ENCODE measurements at regions not wholly inside any gene's neighbourhood (a gene's known extent, or its start where the extent isn't known, plus 50 kb on each side); places are given as distances from the start of the nearest gene placed in this dataset.

- Histone ChIP-seq H2AFZ (ENCODE audit: low read depth, low read length) (no peak overlapping the region), H3K9me2 (ENCODE audit: insufficient read depth, low read length) (no peaks in the 10 kb centered on the region), H3F3A (ENCODE audit: insufficient read depth, low read length, poor library complexity, severe bottlenecking) (no peaks in the 10 kb centered on the region), H3K4me2 (ENCODE audit: low read length) (no peak overlapping the region), H3K9me3 (ENCODE audit: low read length) (no peaks in the 10 kb centered on the region), H3K9ac (ENCODE audit: low read length) (no peak overlapping the region), H3K79me2 (replicated peaks; ENCODE audit: insufficient read depth, low read length) (no peaks in the 10 kb centered on the region), H3K36me3 (ENCODE audit: insufficient read depth, low read length) (no peaks in the 10 kb centered on the region), H3K27ac (ENCODE audit: low read length) (no peak overlapping the region), H3K4me3 (ENCODE audit: low read length) (no peak overlapping the region), H3K27me3 (ENCODE audit: insufficient read depth, low read depth, low read length) (no peaks in the 10 kb centered on the region), H4K20me1 (ENCODE audit: insufficient read depth) (no peaks in the 10 kb centered on the region)
- TF ChIP-seq POLR2AphosphoS5 (IDR thresholded peaks at IDR 0.05): no peak
- TF ChIP-seq MXI1 (conservative IDR thresholded peaks at IDR 0.05; ENCODE audit: poor library complexity, severe bottlenecking): no peak
- TF ChIP-seq RAD21 (conservative IDR thresholded peaks at IDR 0.05): no peak
- TF ChIP-seq CTCF (IDR thresholded peaks at IDR 0.05; ENCODE audit: poor library complexity, severe bottlenecking): no peak
- no peak for TF ChIP-seq REST (IDR thresholded peaks at IDR 0.05; ENCODE audit: borderline replicate concordance)
- no peak for TF ChIP-seq TAF1 (IDR thresholded peaks at IDR 0.05; ENCODE audit: low read depth)
- TF ChIP-seq EP300 (conservative IDR thresholded peaks at IDR 0.05; ENCODE audit: poor library complexity, severe bottlenecking): no peak
- TF ChIP-seq SMC3 (conservative IDR thresholded peaks at IDR 0.05; ENCODE audit: poor library complexity): no peak
- TF ChIP-seq EZH2 (IDR thresholded peaks at IDR 0.05; ENCODE audit: borderline replicate concordance, insufficient read depth, low read length, poor library complexity, severe bottlenecking): no peak
Measured at GRCh38 chr17:79385962-79386563, 224.8 kb downstream of the RBFOX3 start.

- no peak overlapping the region for H3K4me2 ChIP-seq (ENCODE audit: low read length)
- H3K9ac ChIP-seq (ENCODE audit: low read length): no peak overlapping the region
- H4K20me1 ChIP-seq (ENCODE audit: insufficient read depth): no peaks in the 10 kb centered on the region
- H3K79me2 ChIP-seq (replicated peaks; ENCODE audit: insufficient read depth, low read length): no peaks in the 10 kb centered on the region
- H3K4me3 ChIP-seq (ENCODE audit: low read length): no peak overlapping the region
- no peaks in the 10 kb centered on the region for H3K9me3 ChIP-seq (ENCODE audit: low read length)
- no peak overlapping the region for H2AFZ ChIP-seq (ENCODE audit: low read depth, low read length)
- H3K36me3 ChIP-seq (ENCODE audit: insufficient read depth, low read length): no peaks in the 10 kb centered on the region
- TF ChIP-seq POLR2AphosphoS5 (IDR thresholded peaks at IDR 0.05): no peak
- TF ChIP-seq REST (IDR thresholded peaks at IDR 0.05; ENCODE audit: borderline replicate concordance): no peak
- TF ChIP-seq MXI1 (conservative IDR thresholded peaks at IDR 0.05; ENCODE audit: poor library complexity, severe bottlenecking): no peak
- TF ChIP-seq EP300 (conservative IDR thresholded peaks at IDR 0.05; ENCODE audit: poor library complexity, severe bottlenecking): no peak
- TF ChIP-seq RAD21 (conservative IDR thresholded peaks at IDR 0.05): no peak
- no peak for TF ChIP-seq SMC3 (conservative IDR thresholded peaks at IDR 0.05; ENCODE audit: poor library complexity)
- no peak for TF ChIP-seq EZH2 (IDR thresholded peaks at IDR 0.05; ENCODE audit: borderline replicate concordance, insufficient read depth, low read length, poor library complexity, severe bottlenecking)
- no peak for TF ChIP-seq CTCF (IDR thresholded peaks at IDR 0.05; ENCODE audit: poor library complexity, severe bottlenecking)
- TF ChIP-seq TAF1 (IDR thresholded peaks at IDR 0.05; ENCODE audit: low read depth): no peak
- H3K9me2 ChIP-seq (ENCODE audit: insufficient read depth, low read length): no peaks in the 10 kb centered on the region
- H3K27ac ChIP-seq (ENCODE audit: low read length): no peak overlapping the region
- no peaks in the 10 kb centered on the region for H3K27me3 ChIP-seq (ENCODE audit: insufficient read depth, low read depth, low read length)
- no peaks in the 10 kb centered on the region for H3F3A ChIP-seq (ENCODE audit: insufficient read depth, low read length, poor library complexity, severe bottlenecking)
Measured at GRCh38 chr17:79382313-79382712, 228.5 kb downstream of the RBFOX3 start.

All from neural cell (in vitro differentiated cells).